ENCODE measurements at regions not wholly inside any gene's neighbourhood (a gene's known extent, or its start where the extent isn't known, plus 50 kb on each side); places are given as distances from the start of the nearest gene placed in this dataset.

DNA sequence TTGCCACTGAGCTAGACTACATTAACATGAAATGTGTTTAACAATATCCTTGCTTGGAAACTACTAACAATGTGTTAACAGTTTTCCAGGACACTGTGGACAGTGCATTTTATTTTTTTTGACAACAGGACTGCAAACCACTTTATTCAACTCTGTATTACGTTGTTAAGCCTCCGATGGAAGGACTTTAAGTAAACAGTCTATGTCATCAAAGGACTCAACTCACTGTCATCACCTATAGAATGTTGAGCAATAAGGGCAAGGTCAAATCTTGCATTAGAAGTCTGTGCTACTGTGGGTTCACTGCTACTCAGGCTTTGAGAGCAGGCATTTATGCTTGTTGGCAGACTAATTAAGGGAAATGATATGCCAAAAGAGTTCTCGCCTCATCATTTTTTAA, 483.7 kb downstream of the FLRT2 start:
- TF ChIP-seq, protein P1, sequence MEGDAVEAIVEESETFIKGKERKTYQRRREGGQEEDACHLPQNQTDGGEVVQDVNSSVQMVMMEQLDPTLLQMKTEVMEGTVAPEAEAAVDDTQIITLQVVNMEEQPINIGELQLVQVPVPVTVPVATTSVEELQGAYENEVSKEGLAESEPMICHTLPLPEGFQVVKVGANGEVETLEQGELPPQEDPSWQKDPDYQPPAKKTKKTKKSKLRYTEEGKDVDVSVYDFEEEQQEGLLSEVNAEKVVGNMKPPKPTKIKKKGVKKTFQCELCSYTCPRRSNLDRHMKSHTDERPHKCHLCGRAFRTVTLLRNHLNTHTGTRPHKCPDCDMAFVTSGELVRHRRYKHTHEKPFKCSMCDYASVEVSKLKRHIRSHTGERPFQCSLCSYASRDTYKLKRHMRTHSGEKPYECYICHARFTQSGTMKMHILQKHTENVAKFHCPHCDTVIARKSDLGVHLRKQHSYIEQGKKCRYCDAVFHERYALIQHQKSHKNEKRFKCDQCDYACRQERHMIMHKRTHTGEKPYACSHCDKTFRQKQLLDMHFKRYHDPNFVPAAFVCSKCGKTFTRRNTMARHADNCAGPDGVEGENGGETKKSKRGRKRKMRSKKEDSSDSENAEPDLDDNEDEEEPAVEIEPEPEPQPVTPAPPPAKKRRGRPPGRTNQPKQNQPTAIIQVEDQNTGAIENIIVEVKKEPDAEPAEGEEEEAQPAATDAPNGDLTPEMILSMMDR (IDR thresholded peaks at IDR 0.05), result no peak
- no peak for TF ChIP-seq EZH2 (IDR thresholded peaks at IDR 0.05)
- TF ChIP-seq EZH2phosphoT487 (IDR thresholded peaks at IDR 0.05), result no peak

All from neural progenitor cell (in vitro differentiated cells).